ENCODE measurements at regions not wholly inside any gene's neighbourhood (a gene's known extent, or its start where the extent isn't known, plus 50 kb on each side); places are given as distances from the start of the nearest gene placed in this dataset.
"Not testable (repeated sequence)": the region's sequence is repeated elsewhere in the genome, so short reads cannot be mapped to it uniquely, and the experiment has no call there.

GRCh38 chr9:24035816-24036215 is 209.8 kb upstream of the ELAVL2 start:
- H3K4me3 Mint-ChIP-seq = no peak overlapping the region
- CTCF ChIA-PET = no interaction called here
- no peak overlapping the region for H3K27ac Mint-ChIP-seq
- no peaks in the 10 kb centered on the region for H3K36me3 Mint-ChIP-seq
- H3K27me3 Mint-ChIP-seq = no peaks in the 10 kb centered on the region
- ATAC-seq (no peak), DNase-seq (no peak)
- H3K9me3 Mint-ChIP-seq (ENCODE audit: low read depth) = peaks cover 2% of the 10 kb centered on the region
- H3K4me1 Mint-ChIP-seq = no peaks in the 10 kb centered on the region

GRCh38 chr9:24011881-24012280 is 185.8 kb upstream of the ELAVL2 start:
- Mint-ChIP-seq H3K27me3 (no peaks in the 10 kb centered on the region), H3K9me3 (ENCODE audit: low read depth) (peaks cover 9% of the 10 kb centered on the region), H3K27ac (no peak overlapping the region), H3K4me3 (no peak overlapping the region), H3K4me1 (no peaks in the 10 kb centered on the region), H3K36me3 (no peaks in the 10 kb centered on the region)
- ATAC-seq = no peak
- DNase-seq = no peak
- CTCF ChIA-PET = no interaction called here

- Mint-ChIP-seq H3K36me3 (no peaks in the 10 kb centered on the region), H3K4me3 (no peak overlapping the region), H3K27ac (no peak overlapping the region), H3K27me3 (no peaks in the 10 kb centered on the region), H3K9me3 (ENCODE audit: low read depth) (peaks cover 9% of the 10 kb centered on the region), H3K4me1 (no peaks in the 10 kb centered on the region)
- ATAC-seq (no peak), DNase-seq (no peak)
- CTCF ChIA-PET = no interaction called here
Measured at GRCh38 chr9:24011009-24011717, 185.1 kb upstream of the ELAVL2 start.

GRCh38 chr9:24009322-24009721 is 183.3 kb upstream of the ELAVL2 start:
- no peaks in the 10 kb centered on the region for H3K4me1 Mint-ChIP-seq
- no peak overlapping the region for H3K27ac Mint-ChIP-seq

GRCh38 chr9:24007185-24007584 is 181.1 kb upstream of the ELAVL2 start:
- CTCF ChIA-PET = no interaction called here
- Mint-ChIP-seq H3K9me3 (ENCODE audit: low read depth) (peaks cover 6% of the 10 kb centered on the region), H3K27me3 (no peaks in the 10 kb centered on the region), H3K4me3 (no peak overlapping the region), H3K36me3 (no peaks in the 10 kb centered on the region), H3K4me1 (no peaks in the 10 kb centered on the region), H3K27ac (no peak overlapping the region)
- no peak for DNase-seq
- ATAC-seq = no peak

More at GRCh38 chr9:24009322-24009721, 183.3 kb upstream of the ELAVL2 start:
- H3K27me3 Mint-ChIP-seq = no peaks in the 10 kb centered on the region
- no peak for DNase-seq
- peaks cover 9% of the 10 kb centered on the region for H3K9me3 Mint-ChIP-seq (ENCODE audit: low read depth)
- H3K4me3 Mint-ChIP-seq = no peak overlapping the region
- H3K36me3 Mint-ChIP-seq = no peaks in the 10 kb centered on the region
- no peak for ATAC-seq
- CTCF ChIA-PET = no interaction called here

- ATAC-seq, CTCF ChIA-PET, H3K36me3 Mint-ChIP-seq, H3K4me1 Mint-ChIP-seq, H3K4me3 Mint-ChIP-seq, H3K27me3 Mint-ChIP-seq, H3K27ac Mint-ChIP-seq, DNase-seq: not testable (repeated sequence)
- peaks cover 16% of the 10 kb centered on the region for H3K9me3 Mint-ChIP-seq (ENCODE audit: low read depth)
Measured at GRCh38 chr9:23991874-23992273, 165.8 kb upstream of the ELAVL2 start.

- Mint-ChIP-seq H3K9me3 (ENCODE audit: low read depth) (peaks cover 13% of the 10 kb centered on the region), H3K4me1 (no peaks in the 10 kb centered on the region), H3K27me3 (no peaks in the 10 kb centered on the region), H3K4me3 (no peak overlapping the region), H3K36me3 (no peaks in the 10 kb centered on the region), H3K27ac (no peak overlapping the region)
- DNase-seq (no peak), ATAC-seq (no peak)
- CTCF ChIA-PET = no interaction called here
Measured at GRCh38 chr9:23979491-23979890, 153.5 kb upstream of the ELAVL2 start.

GRCh38 chr9:23962101-23962500 is 136.1 kb upstream of the ELAVL2 start:
- Mint-ChIP-seq H3K9me3 (ENCODE audit: low read depth) (peaks cover 19% of the 10 kb centered on the region), H3K4me3 (no peak overlapping the region), H3K36me3 (no peaks in the 10 kb centered on the region), H3K27ac (no peak overlapping the region), H3K4me1 (no peaks in the 10 kb centered on the region), H3K27me3 (no peaks in the 10 kb centered on the region)
- no peak for ATAC-seq
- CTCF ChIA-PET = no interaction called here
- DNase-seq = no peak

- DNase-seq (no peak), ATAC-seq (no peak)
- Mint-ChIP-seq H3K4me3 (no peak overlapping the region), H3K27me3 (no peaks in the 10 kb centered on the region), H3K4me1 (no peaks in the 10 kb centered on the region), H3K9me3 (ENCODE audit: low read depth) (peaks cover 18% of the 10 kb centered on the region), H3K36me3 (no peaks in the 10 kb centered on the region), H3K27ac (no peak overlapping the region)
- CTCF ChIA-PET = no interaction called here
Measured at GRCh38 chr9:23945897-23946296, 119.9 kb upstream of the ELAVL2 start.

- no peaks in the 10 kb centered on the region for H3K36me3 Mint-ChIP-seq
- ATAC-seq (no peak), DNase-seq (no peak)
- no peaks in the 10 kb centered on the region for H3K4me1 Mint-ChIP-seq
- H3K27ac Mint-ChIP-seq = no peak overlapping the region
- no peak overlapping the region for H3K4me3 Mint-ChIP-seq
- H3K27me3 Mint-ChIP-seq = no peaks in the 10 kb centered on the region
- peaks cover 15% of the 10 kb centered on the region for H3K9me3 Mint-ChIP-seq (ENCODE audit: low read depth)
- CTCF ChIA-PET = no interaction called here
Measured at GRCh38 chr9:23941051-23941450, 115.0 kb upstream of the ELAVL2 start.

- H3K36me3 Mint-ChIP-seq = no peaks in the 10 kb centered on the region
- H3K27me3 Mint-ChIP-seq = no peaks in the 10 kb centered on the region
- DNase-seq = no peak
- no peak for ATAC-seq
- no peak overlapping the region for H3K27ac Mint-ChIP-seq
- H3K4me3 Mint-ChIP-seq = no peak overlapping the region
- H3K9me3 Mint-ChIP-seq (ENCODE audit: low read depth) = peaks cover 7% of the 10 kb centered on the region
- no peaks in the 10 kb centered on the region for H3K4me1 Mint-ChIP-seq
- CTCF ChIA-PET = no interaction called here
Measured at GRCh38 chr9:23938908-23939307, 112.9 kb upstream of the ELAVL2 start.

- Mint-ChIP-seq H3K27ac (no peak overlapping the region), H3K4me1 (no peaks in the 10 kb centered on the region), H3K36me3 (no peaks in the 10 kb centered on the region), H3K9me3 (ENCODE audit: low read depth) (no peaks in the 10 kb centered on the region), H3K4me3 (no peak overlapping the region), H3K27me3 (no peaks in the 10 kb centered on the region)
- ATAC-seq (no peak), DNase-seq (no peak)
- CTCF ChIA-PET = no interaction called here
Measured at GRCh38 chr9:23934291-23934906, 108.4 kb upstream of the ELAVL2 start.

- CTCF ChIA-PET = no interaction called here
- Mint-ChIP-seq H3K27me3 (no peaks in the 10 kb centered on the region), H3K36me3 (no peaks in the 10 kb centered on the region), H3K27ac (no peak overlapping the region), H3K9me3 (ENCODE audit: low read depth) (no peaks in the 10 kb centered on the region), H3K4me3 (no peak overlapping the region), H3K4me1 (no peaks in the 10 kb centered on the region)
- ATAC-seq (no peak), DNase-seq (no peak)
Measured at GRCh38 chr9:23933348-23933747, 107.3 kb upstream of the ELAVL2 start.

- Mint-ChIP-seq H3K27ac (no peak overlapping the region), H3K27me3 (no peaks in the 10 kb centered on the region), H3K4me3 (no peak overlapping the region), H3K4me1 (no peaks in the 10 kb centered on the region), H3K36me3 (no peaks in the 10 kb centered on the region), H3K9me3 (ENCODE audit: low read depth) (peaks cover 8% of the 10 kb centered on the region)
- no peak for DNase-seq
- no peak for ATAC-seq
- CTCF ChIA-PET = no interaction called here
Measured at GRCh38 chr9:23926368-23926767, 100.3 kb upstream of the ELAVL2 start.

All from activated CD8-positive, alpha-beta memory T cell treated with anti-CD3 and anti-CD28 coated beads, Interleukin-2, amount 10 ng/mL, durations not matched to agents 7 days and 5 days (primary cell).